Tibial nerve (tissue), 4 donors: ENCODE measurements at regions not wholly inside any gene's neighbourhood (a gene's known extent, or its start where the extent isn't known, plus 50 kb on each side); places are given as distances from the start of the nearest gene placed in this dataset.

Experiments
- DNase-seq, 2 donors: peaks; one replicate each; pipeline ENCODE4 v3.0.0-alpha.2; 2019; ENCODE audit warnings: low spot score in 2 of 2
- H3K27ac ChIP-seq, 4 donors: fragments of 200-600 bp; sonication (generic) in 3 of 4; one replicate each; pipeline ENCODE4 v1.5.1; 2017 to 2019; ENCODE audit warnings: mild to moderate bottlenecking in 1 of 4
- H3K27me3 ChIP-seq, 2 donors: fragments of 200-600 bp; sonication (generic) in 1 of 2; one replicate each; pipeline versions ENCODE4 v1.5.1 to v1.6.0; 2017 to 2019
- H3K36me3 ChIP-seq, 3 donors: fragments of 200-600 bp; sonication (generic); one replicate each; pipeline ENCODE4 v1.5.1; 2018 to 2019
- H3K4me1 ChIP-seq, 4 donors: fragments of 200-600 bp; sonication (generic) in 3 of 4; one replicate each; pipeline ENCODE4 v1.5.1; 2017 to 2019
- H3K4me3 ChIP-seq, 4 donors: fragments of 200-600 bp; sonication (generic) in 3 of 4; one replicate each; pipeline ENCODE4 v1.5.1; 2017 to 2019; ENCODE audit warnings: mild to moderate bottlenecking in 1 of 4, moderate library complexity in 1 of 4
- H3K9me3 ChIP-seq, 4 donors: fragments of 200-600 bp; sonication (generic) in 3 of 4; one replicate each; pipeline ENCODE4 v1.5.1; 2017 to 2019
- EP300 ChIP-seq, 2 donors: sonication (generic); formaldehyde crosslinking; IDR thresholded peaks; one replicate each; pipeline ENCODE4 v1.6.1; 2017; ENCODE audit warnings: antibody characterized with exemption in 2 of 2, mild to moderate bottlenecking in 1 of 2
- POLR2A ChIP-seq, 2 donors: fragments of 450-650 bp; IDR thresholded peaks; one replicate each; pipeline ENCODE4 v1.6.1; 2017; ENCODE audit warnings: antibody characterized with exemption in 2 of 2, mild to moderate bottlenecking in 2 of 2, moderate library complexity in 2 of 2
- WGBS, 2 donors: methylation state at CpG; one replicate each; pipeline ENCODE4 v1.1.5; 2018; 5-methylcytosine and 5-hydroxymethylcytosine counted together
- TF ChIP-seq, protein P1 (sequence below), 5 experiments: fragments of 200-600 bp in 3 of 5; fragments of 450-650 bp in 2 of 5; sonication (generic) in 3 of 5; IDR thresholded peaks; one replicate each; pipeline ENCODE4 v1.5.1; 2016 to 2019; ENCODE audit warnings: antibody characterized with exemption in 5 of 5, mild to moderate bottlenecking in 3 of 5, moderate library complexity in 2 of 5

DNA sequence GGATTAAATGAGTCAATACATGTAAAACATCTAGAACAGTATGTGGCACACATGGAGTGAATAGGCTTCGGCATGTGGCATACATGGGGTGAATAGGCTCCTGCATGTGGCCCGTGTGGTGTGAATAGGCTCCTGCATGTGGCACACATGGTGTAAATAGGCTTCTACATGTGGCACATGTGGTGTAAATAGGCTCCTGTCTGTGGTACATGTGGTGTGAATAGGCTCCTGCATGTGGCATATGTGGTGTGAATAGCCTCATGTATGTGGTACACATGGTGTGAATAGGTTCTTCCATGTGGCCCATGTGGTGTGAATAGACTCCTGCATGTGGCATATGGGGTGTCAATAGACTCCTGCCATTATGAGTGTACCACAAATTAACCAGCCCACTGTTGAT lies 219.1 kb upstream of the KIRREL3 start:
- no peaks in the 10 kb centered on the region for H3K27me3 ChIP-seq
- no peak for DNase-seq
- WGBS, 2 donors = 84 to 100% methylated on average over 2 of the region's 2 CpGs
- H3K9me3 ChIP-seq = no peaks in the 10 kb centered on the region
- H3K27ac ChIP-seq = no peak overlapping the region
- H3K4me1 ChIP-seq = peaks cover 0 to 7% (median 0%) of the 10 kb centered on the region in 4 donors
- no peak overlapping the region for H3K4me3 ChIP-seq
- H3K36me3 ChIP-seq = no peaks in the 10 kb centered on the region
- TF ChIP-seq EP300 (IDR thresholded peaks at IDR 0.05) (no peak), POLR2A (IDR thresholded peaks at IDR 0.05) (no peak)
- TF ChIP-seq, protein P1, sequence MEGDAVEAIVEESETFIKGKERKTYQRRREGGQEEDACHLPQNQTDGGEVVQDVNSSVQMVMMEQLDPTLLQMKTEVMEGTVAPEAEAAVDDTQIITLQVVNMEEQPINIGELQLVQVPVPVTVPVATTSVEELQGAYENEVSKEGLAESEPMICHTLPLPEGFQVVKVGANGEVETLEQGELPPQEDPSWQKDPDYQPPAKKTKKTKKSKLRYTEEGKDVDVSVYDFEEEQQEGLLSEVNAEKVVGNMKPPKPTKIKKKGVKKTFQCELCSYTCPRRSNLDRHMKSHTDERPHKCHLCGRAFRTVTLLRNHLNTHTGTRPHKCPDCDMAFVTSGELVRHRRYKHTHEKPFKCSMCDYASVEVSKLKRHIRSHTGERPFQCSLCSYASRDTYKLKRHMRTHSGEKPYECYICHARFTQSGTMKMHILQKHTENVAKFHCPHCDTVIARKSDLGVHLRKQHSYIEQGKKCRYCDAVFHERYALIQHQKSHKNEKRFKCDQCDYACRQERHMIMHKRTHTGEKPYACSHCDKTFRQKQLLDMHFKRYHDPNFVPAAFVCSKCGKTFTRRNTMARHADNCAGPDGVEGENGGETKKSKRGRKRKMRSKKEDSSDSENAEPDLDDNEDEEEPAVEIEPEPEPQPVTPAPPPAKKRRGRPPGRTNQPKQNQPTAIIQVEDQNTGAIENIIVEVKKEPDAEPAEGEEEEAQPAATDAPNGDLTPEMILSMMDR (IDR thresholded peaks at IDR 0.05) = no peak

DNA sequence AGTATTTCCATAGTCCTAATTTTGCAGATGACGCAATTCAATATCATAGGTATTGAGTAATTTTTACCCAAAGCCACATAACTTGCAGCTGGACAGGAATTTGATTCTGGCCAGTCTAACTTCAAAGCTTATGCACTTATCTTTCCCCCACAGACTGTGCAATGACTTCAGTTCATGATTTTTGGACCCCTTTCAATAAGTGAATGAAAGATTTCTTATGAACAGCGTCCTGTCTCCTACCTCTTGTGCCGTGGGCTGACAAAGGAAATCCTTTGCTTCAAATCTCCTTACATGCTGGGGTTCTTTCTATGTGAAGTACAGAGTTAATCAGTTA lies 217.7 kb upstream of the KIRREL3 start:
- H3K27me3 ChIP-seq = no peaks in the 10 kb centered on the region
- WGBS, 2 donors = 37 to 38% methylated on average over 3 of the region's 3 CpGs

DNA sequence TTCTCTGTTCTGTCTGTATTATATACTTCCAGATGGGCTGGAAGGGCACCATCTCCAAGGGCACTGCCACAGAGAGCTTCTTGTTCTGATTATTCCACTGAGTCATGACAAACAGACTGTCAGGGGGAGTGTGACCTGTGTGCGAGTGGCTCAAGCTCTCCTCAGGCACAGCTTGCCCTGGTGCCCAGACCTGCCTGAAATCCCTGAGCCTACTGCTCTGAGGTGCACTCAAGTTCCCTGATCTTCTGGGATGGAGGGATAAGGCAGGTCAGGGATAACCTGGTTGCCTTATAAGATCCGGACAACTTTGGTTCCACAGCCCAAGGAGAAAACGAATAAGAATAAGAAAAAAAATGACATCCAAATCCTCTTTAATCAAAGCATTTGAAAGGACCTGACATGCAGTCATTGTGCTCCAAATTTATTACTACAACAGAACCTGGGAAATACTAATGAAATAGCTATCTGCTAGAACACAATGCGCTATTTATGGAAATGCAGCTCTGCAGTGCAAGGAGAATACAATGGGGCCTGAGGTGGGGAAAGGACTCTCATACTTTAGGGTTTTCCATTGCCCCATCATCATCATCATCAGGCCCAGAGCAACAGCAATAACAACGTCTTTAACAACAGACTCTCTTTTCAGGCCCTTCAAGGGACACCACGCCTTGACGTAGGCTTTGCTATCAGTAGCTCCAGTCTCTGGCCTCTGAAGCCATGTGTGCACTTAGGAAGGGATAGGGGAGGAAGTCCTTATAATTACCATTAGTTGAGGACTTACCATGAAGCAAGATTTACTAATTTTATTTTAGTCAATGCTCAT lies 217.1 kb upstream of the KIRREL3 start:
- TF ChIP-seq POLR2A (IDR thresholded peaks at IDR 0.05) (no peak), EP300 (IDR thresholded peaks at IDR 0.05) (no peak)
- TF ChIP-seq, protein P1 (IDR thresholded peaks at IDR 0.05) = no peak
- no peak overlapping the region for H3K27ac ChIP-seq
- no peaks in the 10 kb centered on the region for H3K27me3 ChIP-seq
- no peaks in the 10 kb centered on the region for H3K9me3 ChIP-seq
- H3K4me3 ChIP-seq = no peak overlapping the region
- DNase-seq = no peak
- no peaks in the 10 kb centered on the region for H3K36me3 ChIP-seq
- H3K4me1 ChIP-seq = peaks cover 0 to 7% (median 0%) of the 10 kb centered on the region in 4 donors
- 72 to 75% methylated on average over 7 of the region's 7 CpGs for WGBS, 2 donors

More for the DNA sequence above, 217.7 kb upstream of the KIRREL3 start:
- Histone ChIP-seq H3K27ac (no peak overlapping the region), H3K36me3 (no peaks in the 10 kb centered on the region), H3K4me1 (peaks cover 0 to 7% (median 0%) of the 10 kb centered on the region in 4 donors), H3K9me3 (no peaks in the 10 kb centered on the region), H3K4me3 (no peak overlapping the region)
- TF ChIP-seq, protein P1 (IDR thresholded peaks at IDR 0.05) = no peak
- no peak for TF ChIP-seq POLR2A (IDR thresholded peaks at IDR 0.05)
- TF ChIP-seq EP300 (IDR thresholded peaks at IDR 0.05) = no peak
- DNase-seq = no peak

- 95 to 100% methylated on average over 1 to 3 of the region's 3 CpGs for WGBS, 2 donors
Measured at GRCh38 chr11:127205688-127206217, 205.2 kb upstream of the KIRREL3 start.

DNA sequence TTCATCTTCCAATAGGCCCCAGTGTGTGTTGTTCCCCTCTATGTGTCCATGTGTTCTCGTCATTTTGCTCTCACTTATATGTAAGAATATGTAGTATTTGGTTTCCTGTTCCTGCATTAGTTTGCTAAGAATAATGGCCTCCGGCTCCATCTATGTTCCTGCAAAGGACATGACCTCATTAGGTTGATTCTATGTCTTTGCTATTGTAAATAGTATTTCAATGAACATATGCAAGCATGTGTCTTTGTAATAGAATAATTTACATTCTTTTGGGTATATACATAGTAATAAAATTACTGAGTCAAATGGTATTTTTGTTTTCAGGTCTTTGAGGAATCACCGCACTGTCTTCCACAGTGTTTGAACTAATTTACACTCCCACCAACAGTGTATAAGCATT lies 202.9 kb upstream of the KIRREL3 start:
- H3K9me3 ChIP-seq = peaks cover 0 to 32% (median 6%) of the 10 kb centered on the region in 4 donors
- no peaks in the 10 kb centered on the region for H3K36me3 ChIP-seq
- WGBS, 2 donors = 21 to 24% methylated on average over 3 of the region's 3 CpGs
- TF ChIP-seq EP300 (IDR thresholded peaks at IDR 0.05) (no peak), POLR2A (IDR thresholded peaks at IDR 0.05) (no peak)
- TF ChIP-seq, protein P1 (IDR thresholded peaks at IDR 0.05) = no peak
- no peak overlapping the region for H3K4me3 ChIP-seq
- H3K27ac ChIP-seq = no peak overlapping the region
- H3K4me1 ChIP-seq = no peaks in the 10 kb centered on the region
- no peak for DNase-seq
- H3K27me3 ChIP-seq = no peaks in the 10 kb centered on the region

More at GRCh38 chr11:127205688-127206217, 205.2 kb upstream of the KIRREL3 start:
- TF ChIP-seq, protein P1 (IDR thresholded peaks at IDR 0.05) = no peak
- TF ChIP-seq POLR2A (IDR thresholded peaks at IDR 0.05) (no peak), EP300 (IDR thresholded peaks at IDR 0.05) (no peak)
- H3K4me1 ChIP-seq = no peaks in the 10 kb centered on the region
- peaks cover 0 to 32% (median 6%) of the 10 kb centered on the region in 4 donors for H3K9me3 ChIP-seq
- no peak overlapping the region for H3K27ac ChIP-seq
- H3K36me3 ChIP-seq = no peaks in the 10 kb centered on the region
- no peak for DNase-seq
- no peaks in the 10 kb centered on the region for H3K27me3 ChIP-seq
- no peak overlapping the region for H3K4me3 ChIP-seq
